Esophagus mucosa (tissue), 1 donor: ENCODE measurements at regions not wholly inside any gene's neighbourhood (a gene's known extent, or its start where the extent isn't known, plus 50 kb on each side); places are given as distances from the start of the nearest gene placed in this dataset.

Experiments
- ATAC-seq: fragments of 200-7000 bp; cut with Tn5 transposase; one replicate; pipeline ENCODE4 v1.9.1; 2020
- donor health status: DM: yes; HTN: yes; CAD: no.

DNA sequence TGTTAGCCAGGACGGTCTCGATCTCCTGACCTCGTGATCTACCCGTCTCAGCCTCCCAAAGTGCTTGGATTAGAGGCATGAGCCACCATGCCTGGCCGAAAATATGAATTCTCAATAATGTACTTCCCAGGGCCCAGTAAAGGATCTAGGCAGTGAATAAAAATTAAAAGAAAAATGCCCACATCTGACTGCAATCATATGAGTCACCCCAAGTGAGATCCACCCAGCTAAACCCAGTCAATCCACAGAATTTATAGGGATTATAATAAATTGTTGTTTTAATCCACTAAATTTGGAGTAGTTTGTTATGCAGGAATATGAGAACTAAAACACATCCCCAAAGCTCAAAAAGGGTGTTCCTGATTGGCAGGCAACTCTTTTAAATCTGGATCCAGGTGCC, 93.5 kb upstream of the STK39 start:
- peak; percentile 27 for ATAC-seq

DNA sequence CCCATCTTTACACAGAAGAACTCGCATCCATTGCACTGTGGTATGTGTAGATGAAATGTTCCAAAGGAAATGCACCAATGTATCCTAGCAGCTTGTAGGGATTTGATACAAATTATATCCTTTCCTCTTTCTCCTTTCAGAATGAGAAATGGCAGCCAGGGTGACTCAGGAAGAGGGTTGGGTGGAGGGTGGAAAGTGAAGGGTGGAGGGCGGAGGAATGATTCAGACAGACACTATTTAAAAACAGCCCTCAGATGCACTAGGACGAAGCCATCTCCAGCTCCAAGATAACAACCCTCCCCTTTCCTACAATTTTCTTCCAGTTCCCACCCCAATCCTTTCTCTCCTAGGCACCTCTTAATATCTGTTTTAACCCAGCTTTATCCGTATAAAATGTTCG, 96.2 kb upstream of the STK39 start:
- peak; percentile 38 for ATAC-seq

DNA sequence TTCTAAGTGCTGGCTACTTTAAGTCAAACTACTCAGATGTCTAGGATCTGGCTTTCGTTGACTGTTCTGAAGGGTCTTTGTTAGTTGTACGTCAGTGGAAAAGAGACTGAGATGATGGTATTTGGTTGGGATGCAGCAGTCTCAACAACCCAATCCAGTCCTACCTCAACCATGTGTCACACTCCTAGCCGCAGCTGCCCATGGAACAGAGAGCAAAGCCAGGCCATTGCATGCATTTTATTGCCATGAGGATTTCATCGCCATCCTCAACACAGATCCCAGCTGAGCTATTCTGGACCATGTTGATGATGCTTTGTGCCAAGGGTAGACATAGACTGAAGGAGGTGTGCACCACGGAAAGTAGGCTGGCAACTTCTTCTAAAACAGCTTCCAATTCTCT, 97.3 kb upstream of the STK39 start:
- ATAC-seq = no peak

DNA sequence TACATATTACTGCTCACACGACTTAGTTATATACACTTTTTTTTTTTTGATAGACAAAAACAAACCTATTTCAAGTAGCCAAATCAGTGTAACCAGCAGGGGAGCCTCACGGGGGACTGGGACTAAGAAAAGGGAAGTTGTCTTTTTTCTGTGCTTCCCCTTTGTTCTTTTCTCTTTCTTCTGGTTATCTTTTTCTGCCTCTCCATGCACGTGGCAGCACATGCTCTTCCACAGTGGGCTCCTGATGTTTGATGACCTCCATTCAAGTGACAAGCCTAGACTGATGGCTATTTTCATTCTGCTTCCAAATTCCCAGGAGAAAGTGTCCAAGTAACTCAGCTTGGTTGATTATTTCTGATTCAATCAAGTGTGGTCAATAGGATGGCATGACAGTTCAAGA, 98.2 kb upstream of the STK39 start:
- no peak for ATAC-seq

DNA sequence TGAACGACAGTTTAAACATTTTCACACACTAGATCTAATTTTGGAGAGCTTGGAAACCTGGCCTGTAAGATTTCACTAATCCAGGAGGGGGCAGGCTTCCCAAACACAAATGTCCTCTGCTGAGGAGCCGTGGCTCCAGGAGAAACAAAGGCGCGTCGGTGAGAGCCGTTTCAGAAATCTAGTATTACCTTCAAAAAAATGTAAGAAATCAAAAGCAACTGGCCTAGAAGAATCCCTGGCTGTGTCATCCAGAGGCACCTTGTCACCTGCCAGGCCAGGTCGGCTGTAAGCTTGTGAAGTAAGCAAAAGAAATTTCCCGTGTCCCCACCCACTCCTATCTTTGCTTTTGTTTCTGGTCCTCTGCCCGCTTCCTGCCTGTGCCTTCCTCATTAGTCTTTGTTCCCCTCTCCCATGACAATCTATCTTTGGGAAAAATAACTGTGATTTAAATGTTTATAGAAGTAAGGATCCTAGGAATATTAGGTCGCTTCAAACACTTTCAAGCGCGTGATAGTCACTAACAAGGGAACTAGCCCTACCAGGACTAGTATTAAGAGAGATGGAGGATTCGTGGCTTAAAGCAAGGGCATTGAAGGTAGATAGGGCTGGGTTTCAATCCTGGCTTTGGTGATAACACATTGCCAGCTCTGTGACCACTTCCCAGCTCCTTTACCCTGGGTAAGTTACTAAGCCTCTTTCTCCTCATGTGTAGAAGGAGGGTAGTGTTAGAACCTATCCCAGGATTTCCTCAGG, 99.5 kb upstream of the STK39 start:
- ATAC-seq = peak; percentile 78

DNA sequence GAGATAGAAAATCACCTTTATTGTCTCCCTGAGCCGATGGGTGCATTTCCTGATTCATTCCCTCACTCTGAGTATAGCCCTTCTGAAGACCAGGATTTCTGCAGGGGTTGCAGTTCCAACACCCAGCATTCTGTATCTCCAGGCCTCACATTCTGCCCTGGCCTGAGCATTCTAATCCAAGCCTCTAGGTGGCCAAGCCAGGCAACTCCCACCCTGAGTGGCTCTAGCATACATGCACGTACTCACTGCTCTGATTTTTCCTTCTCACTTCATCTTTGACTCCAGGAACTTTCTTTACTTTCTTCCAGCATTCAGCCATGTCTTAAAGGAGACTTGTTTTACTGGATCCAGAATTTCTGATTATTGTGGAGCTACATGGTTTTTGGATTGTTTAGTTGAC, 100.7 kb upstream of the STK39 start:
- ATAC-seq = no peak

DNA sequence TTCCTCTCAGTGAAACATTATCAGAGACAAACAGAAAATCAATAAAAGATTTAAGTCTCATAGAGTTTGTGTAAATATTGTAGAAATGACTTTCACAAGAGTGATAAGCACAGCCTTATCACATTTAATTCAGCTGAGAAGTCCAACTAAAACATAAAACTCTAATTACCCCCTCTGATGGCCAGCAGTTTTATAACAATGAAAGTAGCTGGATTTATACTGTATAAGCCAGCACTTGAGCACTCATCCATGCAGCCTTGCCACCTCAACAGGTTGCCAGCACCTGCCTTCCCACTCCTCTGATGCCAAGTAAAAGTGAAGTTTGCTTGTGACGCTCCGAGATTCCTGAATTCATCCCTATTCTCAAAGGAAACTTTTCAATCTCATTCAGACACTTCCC, 103.0 kb upstream of the STK39 start:
- ATAC-seq = no peak

DNA sequence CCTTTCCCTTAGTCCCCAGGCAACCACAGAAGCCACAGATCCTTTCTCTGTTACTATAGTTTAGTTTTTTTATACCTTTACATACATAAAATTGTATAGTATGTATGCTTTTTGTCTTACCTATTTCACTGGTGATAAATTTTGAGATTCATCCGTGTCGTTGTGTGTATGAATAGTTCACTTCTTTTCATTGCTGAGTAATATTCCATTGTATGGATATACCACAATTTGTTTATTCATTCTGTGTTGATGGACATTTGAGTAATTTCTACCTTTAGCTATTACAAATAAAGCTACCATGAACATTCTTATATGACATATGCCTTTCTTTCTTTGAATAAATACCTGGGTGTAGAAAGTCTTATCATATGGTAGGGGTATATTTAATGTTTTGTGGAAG, 102.8 kb upstream of the CERS6 start:
- ATAC-seq = no peak

DNA sequence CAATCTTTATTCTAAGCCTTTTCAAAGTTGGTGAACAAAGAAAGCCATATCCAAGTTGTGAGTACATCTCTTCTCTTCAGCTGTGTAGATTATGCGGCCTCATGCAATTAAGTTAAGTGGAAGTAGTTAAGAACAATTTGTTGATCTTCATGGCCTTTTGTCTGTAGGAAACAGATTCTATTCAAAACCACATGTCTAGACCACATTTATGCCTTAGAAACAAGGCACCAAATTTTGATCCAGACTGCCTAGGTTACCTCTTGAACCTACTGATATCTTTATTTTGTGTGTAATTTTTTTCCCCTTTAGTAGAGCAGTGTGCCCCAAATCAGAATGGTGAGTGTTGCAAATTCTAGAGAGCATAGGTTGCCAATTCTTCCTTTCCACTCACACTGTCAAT, 101.6 kb upstream of the CERS6 start:
- ATAC-seq = no peak

DNA sequence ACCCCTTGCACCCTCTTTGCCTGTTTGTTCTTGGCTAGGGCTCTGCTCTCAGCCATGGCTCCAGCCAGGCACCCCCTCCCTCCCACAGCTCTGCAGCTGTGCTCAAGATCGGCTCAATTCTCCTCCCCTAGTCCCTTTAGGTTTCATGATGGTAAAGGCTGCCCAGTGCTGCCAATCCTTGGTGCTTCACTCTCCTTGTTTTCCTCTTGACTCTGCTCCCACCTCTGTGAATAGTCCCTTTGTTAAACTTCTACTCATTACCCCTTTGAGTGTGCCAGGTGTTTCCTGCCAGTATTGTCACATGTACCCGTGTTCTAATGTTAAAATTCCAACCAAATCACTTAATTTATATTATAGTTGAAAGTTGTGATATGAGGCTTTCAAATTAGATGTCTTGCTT, 101.0 kb upstream of the CERS6 start:
- no peak for ATAC-seq

DNA sequence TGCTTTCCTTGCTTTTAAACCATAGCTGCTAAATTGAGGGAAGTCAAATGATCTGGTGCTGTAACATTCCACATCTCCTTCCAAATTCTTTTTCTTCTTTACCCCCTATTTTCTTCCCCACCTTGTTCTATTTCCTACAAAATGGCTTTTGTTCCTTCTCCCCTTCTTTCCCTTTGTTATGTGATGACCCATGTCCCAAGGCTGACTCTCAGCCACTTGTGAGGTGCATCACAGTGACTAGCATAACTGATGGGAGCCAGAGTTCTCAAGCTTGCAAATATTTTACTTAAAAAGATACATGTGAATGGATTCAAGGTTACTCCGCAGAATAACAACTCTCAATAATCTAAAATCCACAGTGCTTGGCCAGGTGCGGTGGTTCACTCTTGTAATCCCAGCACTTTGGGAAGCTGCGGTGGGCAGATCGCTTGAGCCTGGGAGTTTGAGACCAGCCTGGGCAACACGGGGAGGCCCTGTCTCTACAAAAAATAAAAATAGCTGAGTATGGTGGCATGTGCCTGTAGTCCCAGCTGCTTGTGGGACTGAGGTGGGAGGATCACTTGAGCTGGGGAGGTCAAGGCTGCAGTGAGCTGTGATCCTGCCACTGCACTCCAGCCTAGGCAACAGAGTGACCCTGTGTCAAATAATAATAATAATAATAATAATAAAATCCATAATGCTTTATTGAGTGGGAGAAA, 100.1 kb upstream of the CERS6 start:
- no peak for ATAC-seq

DNA sequence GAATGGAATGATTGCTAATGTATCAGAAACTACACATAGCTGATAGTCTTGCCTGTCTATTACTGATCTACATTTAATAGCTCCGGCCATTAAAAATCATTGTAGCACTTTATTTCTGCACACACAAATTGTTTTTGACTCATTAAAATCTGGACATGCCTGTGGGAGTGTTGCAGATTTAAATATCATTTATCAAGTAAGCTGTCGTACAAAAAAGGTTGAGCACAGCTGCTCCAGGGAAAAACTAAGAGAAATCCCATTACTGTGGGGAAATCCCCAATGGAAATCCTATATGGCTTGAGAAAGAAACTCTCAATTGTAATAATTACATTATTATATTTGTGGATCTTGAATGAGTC, 99.6 kb upstream of the CERS6 start:
- no peak for ATAC-seq

DNA sequence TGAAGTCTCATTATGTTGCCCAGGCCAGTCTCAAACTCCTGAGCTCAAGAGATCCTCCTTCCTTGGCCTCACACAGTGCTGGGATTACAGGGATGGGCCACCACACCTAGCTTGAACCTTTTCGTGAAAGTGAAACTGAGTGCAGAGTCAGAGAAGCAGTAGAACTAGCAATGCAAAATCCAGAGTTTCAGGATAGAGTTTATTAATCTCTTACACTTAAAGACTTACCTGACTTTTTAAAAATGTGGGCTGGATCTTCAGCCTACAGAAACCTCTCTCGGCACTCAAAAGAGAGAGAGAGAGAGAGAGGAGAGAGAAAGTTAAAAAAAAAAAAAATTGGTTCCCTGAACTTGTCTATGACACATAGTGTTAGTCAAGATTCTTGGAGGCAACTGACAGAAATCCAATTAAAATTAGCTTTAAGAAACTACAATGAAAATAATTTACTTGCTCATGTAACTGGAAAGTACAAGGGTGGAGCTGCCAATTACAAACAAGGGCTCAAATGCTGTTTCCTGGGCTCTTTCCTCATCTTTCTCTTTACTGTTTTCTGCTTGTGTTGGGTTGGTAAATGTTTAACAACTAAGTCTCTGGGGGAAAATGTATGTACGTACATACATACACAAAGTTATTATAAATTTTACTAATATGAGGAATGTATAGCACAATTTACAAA, 98.1 kb upstream of the CERS6 start:
- peak; percentile 73 for ATAC-seq

DNA sequence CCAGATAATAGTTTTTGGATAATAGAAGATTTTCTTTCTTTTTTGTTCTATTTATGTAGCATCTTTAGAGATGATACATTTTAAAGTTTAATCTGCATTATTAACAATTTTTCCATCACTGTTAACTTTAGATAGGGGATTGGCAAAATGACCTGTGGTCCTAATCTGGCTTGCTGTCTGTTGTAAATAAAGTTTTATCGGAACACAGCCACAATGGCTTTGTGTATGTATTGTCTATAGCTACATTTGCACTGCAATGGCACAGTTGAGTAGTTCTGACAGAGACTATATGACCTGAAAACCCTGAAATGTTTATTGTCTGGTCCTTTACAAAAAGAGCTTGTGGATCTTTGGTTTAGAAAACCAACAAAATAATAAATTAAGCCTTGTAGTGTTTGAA, 97.0 kb upstream of the CERS6 start:
- no peak for ATAC-seq

DNA sequence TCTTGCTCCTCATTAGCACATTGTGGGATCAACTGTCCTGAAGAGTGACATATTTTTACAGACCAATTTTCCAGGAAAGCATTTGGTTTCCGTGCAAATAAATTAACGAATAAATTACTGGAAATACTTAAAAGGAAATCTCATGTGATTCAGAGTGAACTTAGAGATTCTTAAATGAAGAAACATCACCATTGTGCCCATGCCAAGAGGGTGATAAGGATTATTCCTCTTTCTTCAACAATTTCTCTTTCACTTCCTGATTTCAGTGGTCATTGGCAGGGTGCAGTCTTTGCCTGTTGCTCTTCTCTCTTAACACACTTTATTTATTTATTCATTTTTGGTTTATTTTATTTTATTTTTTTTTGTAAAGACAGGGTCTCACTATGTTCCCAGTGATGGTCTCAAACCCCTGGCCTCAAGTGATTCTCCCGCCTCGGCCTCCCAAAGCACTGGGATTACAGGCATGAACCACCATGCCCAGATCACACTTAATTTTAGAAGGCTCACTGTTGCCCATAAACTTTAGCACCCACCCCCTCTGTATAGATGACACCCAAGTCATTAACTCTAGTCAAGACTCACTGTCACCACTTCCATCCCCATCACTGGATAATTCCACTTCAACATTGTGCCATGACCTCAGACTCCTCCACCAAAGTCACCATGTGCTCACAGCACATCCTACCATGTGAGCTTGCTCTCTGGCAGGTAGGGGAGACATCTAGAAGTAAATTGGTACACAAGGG, 92.6 kb upstream of the CERS6 start:
- no peak for ATAC-seq

DNA sequence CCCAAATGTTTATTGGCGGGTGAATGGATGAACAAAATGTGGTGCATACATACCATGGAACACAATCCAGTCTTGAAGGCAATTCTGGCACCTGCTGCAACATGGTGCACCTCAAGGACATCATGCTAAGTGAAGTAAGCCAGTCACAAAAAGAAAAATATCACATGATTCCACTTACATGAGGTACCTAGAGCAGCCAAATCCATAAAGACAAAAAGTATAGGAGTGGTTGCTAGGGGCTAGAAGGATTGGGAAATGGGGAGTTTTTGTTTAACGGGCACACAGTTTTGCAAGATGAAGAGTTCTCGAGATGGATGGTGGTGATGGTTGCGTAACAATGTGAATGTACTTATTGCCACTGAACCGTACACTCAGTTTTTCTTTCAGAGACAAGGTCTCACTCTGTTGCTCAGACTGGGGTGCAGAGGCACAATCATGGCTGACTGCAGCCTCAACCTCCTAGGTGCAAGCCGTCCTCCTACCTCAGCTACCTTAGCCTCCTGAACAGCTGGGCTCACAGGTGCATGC, 90.9 kb upstream of the CERS6 start:
- ATAC-seq = no peak

DNA sequence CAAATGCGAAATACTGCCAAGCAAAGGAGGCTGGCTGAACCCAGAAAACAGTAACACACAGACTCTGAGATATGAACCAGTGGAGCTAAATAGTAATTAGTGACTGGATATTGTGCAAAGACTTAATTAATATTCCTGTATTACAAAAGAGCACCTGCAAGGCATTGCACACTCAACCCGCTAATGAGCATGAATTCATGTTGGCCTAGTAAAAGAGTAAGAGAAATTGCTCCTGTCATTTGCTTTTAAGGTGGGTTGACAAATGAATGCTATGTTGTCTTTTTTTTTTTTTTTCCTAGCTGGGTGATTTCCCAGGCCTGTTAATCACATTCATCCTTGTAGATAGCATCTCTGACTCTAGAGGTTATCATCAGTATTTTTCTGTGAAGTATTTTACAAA, 87.0 kb upstream of the CERS6 start:
- ATAC-seq = no peak

DNA sequence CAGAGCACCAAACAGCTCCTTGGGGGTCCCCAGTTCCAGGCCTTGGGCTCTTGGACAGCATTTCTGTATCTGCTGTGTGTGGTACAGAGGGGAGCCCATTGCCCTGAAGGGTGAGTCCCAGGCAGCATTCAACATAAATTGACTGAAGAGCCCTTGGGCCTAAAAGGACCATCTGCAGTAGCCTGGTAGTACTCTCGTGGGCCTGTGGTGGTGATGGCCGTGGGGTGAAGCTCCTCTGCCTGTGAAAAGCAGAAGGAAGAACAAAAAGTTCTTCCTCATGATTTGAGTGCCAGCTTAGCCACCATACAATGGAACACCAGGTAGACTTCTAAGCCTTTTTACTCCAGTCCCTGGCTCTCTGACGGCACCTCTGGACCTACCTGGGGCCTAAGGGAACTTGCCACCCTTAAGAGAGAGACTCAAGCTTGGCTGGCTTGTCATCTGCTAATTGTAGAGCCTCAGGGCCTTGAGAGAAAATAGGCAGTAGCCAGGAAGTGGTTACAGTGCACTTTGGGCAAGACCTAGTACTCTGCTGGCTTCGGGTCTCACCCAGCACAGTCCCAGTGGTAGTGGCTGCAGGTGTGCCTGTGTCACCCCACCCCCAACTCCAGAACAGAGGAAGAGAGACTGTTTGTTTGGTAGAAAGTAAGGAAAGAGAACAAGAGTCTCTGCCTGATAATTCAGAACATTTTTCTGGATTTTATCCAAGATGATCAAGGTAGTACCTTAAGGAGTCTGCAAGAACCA, 84.6 kb upstream of the CERS6 start:
- no peak for ATAC-seq

DNA sequence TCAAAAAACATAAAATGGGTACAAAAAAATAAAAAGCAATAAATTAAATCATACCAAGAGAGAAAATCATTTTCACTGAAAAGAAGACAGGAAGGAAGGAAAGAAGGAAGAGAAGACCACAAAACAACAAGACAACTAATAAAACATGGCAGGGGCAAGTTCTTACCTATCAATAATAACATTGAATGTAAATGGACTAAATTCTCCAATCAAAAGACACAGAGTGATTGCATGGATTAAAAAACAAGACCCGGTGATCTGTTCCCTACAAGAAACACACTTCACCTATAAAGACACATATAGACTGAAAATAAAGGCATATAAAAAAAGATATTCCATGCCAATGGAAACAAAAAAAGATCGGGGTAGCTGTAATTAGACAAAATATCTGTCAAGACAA, 82.6 kb upstream of the CERS6 start:
- ATAC-seq = no peak

DNA sequence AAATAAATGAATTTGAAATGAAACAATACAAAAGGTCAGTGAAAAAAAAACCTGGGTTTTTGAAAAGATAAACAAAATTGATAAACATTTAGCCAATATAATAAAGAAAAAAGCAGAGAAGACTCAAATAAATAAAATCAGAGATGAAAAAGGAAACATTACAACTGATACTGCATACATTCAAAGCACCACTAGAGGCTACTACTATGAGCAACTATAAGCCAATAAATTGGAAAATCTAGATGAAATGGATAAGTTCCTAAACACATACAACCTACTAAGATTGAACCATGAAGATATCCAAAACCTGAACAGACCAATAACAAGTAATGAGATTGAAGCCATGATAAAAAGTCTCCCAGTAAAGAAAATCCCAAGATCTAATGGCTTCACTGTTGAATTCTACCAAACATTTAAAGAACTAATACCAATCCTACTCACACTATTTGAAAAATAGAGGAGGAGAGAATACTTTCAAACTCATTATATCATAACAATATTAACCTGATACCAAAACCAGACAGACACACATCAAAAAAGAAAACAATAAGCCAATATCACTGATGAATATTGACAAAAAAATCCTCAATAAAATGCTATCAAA, 80.8 kb upstream of the CERS6 start:
- no peak for ATAC-seq

DNA sequence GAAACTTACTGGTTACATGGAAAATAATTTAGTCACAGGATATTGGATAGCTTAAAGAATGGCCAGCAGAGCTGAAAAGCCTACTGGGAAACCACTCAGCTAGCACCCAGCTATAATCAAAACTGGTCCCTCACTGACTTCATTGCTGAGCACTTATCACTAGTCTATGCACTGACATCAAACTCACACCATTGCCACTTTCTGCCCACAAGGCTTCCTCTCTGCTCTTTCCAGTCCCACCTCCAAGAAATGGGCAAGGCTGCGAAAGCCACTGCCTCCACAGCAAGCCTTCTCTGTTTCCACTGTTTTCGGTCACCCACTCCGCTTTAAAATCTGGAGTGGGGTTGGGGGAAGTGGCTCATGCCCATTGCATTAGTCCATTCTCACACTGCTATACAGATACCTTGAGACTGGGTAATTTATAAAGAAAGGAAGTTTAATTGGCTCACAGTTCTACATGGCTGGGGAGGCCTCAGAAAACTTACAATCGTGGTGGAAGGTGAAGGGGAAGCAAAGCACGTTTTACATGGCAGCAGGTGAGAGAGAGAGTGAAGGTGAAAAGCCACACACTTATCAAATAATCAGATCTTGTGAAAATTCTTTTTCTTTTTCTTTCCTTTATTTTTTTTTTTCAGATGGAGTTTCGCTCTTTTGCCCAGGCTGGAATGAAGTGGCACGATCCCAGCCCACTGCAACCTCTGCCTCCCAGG, 77.0 kb upstream of the CERS6 start:
- no peak for ATAC-seq
